Breast epithelium (tissue), 3 donors: ENCODE measurements at regions not wholly inside any gene's neighbourhood (a gene's known extent, or its start where the extent isn't known, plus 50 kb on each side); places are given as distances from the start of the nearest gene placed in this dataset.

Experiments
- POLR2A ChIP-seq: fragments of 450-650 bp; IDR thresholded peaks from one replicate; pipeline ENCODE4 v1.6.1; 2016; ENCODE audit warnings: antibody characterized with exemption, mild to moderate bottlenecking, moderate library complexity
- POLR2AphosphoS5 ChIP-seq, 3 donors: sonication (generic); formaldehyde crosslinking; IDR thresholded peaks; one replicate each; pipeline ENCODE4 v1.6.1; 2017; ENCODE audit warnings: antibody characterized with exemption in 3 of 3
- TF ChIP-seq, protein P1 (sequence below), 3 donors: fragments of 450-650 bp; IDR thresholded peaks; one replicate each; pipeline ENCODE4 v1.5.1; 2016 to 2017; ENCODE audit warnings: antibody characterized with exemption in 3 of 3, mild to moderate bottlenecking in 3 of 3, moderate library complexity in 3 of 3

DNA sequence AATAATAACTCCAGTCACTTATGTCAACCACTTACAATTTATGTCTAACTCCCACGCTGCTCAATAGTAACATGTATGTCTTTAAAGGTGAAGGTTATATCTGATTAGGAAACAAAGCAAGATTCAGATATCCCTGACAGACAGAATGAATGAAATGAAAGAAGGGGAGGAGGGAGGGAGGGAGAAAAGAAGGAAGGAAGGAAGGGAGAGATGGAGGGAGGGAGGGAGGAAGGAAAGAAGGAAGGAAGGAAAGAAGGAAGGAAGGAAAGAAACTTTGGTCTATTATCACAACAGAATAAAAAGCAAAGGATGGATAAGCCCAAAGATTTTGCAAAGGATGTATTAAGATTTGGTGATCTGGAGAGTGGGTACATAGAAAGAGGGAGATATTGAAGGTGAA lies 433.3 kb downstream of the PRKD1 start:
- TF ChIP-seq, protein P1, sequence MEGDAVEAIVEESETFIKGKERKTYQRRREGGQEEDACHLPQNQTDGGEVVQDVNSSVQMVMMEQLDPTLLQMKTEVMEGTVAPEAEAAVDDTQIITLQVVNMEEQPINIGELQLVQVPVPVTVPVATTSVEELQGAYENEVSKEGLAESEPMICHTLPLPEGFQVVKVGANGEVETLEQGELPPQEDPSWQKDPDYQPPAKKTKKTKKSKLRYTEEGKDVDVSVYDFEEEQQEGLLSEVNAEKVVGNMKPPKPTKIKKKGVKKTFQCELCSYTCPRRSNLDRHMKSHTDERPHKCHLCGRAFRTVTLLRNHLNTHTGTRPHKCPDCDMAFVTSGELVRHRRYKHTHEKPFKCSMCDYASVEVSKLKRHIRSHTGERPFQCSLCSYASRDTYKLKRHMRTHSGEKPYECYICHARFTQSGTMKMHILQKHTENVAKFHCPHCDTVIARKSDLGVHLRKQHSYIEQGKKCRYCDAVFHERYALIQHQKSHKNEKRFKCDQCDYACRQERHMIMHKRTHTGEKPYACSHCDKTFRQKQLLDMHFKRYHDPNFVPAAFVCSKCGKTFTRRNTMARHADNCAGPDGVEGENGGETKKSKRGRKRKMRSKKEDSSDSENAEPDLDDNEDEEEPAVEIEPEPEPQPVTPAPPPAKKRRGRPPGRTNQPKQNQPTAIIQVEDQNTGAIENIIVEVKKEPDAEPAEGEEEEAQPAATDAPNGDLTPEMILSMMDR (IDR thresholded peaks at IDR 0.05): no peak
- TF ChIP-seq POLR2AphosphoS5 (IDR thresholded peaks at IDR 0.05) (no peak), POLR2A (no peak)
